ENCODE measurements at regions not wholly inside any gene's neighbourhood (a gene's known extent, or its start where the extent isn't known, plus 50 kb on each side); places are given as distances from the start of the nearest gene placed in this dataset.

- TF ChIP-seq CTCF (conservative IDR thresholded peaks at IDR 0.05; ENCODE audit: low read depth, low read length): no peak
- DNase-seq (ENCODE audit: low read depth): no peak
- H3K4me3 ChIP-seq (ENCODE audit: low read depth, low read length): no peak overlapping the region
Observed at GRCh38 chr19:27738569-27739193, 1474.3 kb downstream of the UQCRFS1 start.

GRCh38 chr19:27736225-27736624 lies 1476.7 kb downstream of the UQCRFS1 start:
- H3K4me3 ChIP-seq (ENCODE audit: low read depth, low read length): no peak overlapping the region
- no peak for DNase-seq (ENCODE audit: low read depth)
- no peak for TF ChIP-seq CTCF (conservative IDR thresholded peaks at IDR 0.05; ENCODE audit: low read depth, low read length)

DNA sequence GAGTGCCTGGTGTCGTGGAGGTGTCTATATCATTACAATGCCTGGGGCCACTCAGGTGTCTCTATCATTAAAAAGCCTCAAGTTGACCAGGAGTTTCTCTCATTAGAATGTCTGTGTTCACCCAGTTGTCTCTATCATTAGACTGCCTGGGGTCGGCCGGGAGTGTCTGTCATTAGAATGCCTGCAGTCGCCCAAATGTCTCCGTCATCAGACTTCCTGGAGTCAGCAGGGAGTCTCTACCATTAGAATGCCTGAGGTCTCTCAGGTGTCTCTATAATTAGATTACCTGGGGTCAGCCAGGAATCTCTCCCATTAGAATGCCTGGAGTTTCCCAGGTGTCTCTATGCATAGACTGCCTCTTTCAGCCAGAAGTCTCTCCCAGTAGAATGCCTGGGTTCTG lies 1477.6 kb downstream of the UQCRFS1 start:
- no peak for TF ChIP-seq CTCF (conservative IDR thresholded peaks at IDR 0.05; ENCODE audit: low read depth, low read length)
- no peak for DNase-seq (ENCODE audit: low read depth)
- H3K4me3 ChIP-seq (ENCODE audit: low read depth, low read length): no peak overlapping the region

DNA sequence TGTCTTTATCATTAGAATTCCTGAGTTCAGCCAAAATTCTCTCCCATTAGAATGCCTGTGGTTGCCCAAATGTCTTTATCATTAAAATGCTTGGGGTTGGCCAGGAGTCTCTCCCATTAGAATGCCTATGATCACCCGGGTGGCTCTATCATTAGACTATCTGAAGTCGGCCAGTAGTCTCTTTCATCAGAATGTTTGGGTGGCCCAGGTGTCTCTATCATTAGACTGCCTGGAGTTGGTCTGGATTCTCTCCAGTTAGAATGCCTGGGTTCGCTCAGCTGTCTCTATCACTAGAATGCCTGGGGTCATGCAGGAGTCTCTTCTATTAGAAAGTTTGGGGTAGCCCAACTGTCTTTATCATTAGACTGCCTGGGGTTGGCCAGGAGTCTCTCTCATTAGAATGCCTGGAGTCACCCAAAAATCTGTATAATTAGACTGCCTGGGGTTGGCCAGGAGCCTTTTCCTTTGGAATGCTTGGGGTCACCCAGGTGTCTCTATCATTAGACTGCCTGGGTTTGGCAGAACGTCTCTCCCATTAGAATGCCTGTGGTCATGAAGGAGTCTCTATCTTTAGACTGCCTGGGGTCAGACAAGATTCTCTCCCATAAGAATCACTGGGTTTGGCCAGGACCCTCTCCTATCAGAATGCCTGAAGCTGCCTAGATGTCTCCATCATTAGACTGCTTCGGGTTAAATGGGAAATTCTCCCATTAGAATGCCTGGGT lies 1478.3 kb downstream of the UQCRFS1 start:
- no peak for TF ChIP-seq CTCF (conservative IDR thresholded peaks at IDR 0.05; ENCODE audit: low read depth, low read length)
- no peak overlapping the region for H3K4me3 ChIP-seq (ENCODE audit: low read depth, low read length)
- DNase-seq (ENCODE audit: low read depth): no peak

- H3K4me3 ChIP-seq (ENCODE audit: low read depth, low read length): no peak overlapping the region
- no peak for TF ChIP-seq CTCF (conservative IDR thresholded peaks at IDR 0.05; ENCODE audit: low read depth, low read length)
- no peak for DNase-seq (ENCODE audit: low read depth)
Observed at GRCh38 chr19:27733551-27734266, 1479.2 kb downstream of the UQCRFS1 start.

DNA sequence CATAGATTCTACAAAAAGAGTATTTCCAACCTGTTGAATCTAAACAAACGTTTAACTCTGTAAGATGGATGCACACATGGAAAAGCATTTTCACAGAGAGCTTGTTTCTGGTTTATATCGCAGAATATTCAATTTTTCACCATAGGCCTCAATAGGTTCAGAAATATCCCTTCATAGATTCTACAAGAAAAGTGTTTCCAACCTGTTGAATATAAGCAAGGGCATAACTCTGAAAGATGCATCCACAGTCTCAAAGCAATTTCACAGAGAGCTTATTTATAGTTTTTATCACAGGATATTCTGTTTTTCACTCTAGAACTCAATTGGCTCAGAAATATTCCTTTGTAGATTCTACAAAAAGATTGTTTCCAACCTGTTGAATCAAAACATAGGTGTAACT lies 1483.6 kb downstream of the UQCRFS1 start:
- no peak for TF ChIP-seq CTCF (conservative IDR thresholded peaks at IDR 0.05; ENCODE audit: low read depth, low read length)
- no peak for DNase-seq (ENCODE audit: low read depth)
- H3K4me3 ChIP-seq (ENCODE audit: low read depth, low read length): no peak overlapping the region

Measured in choroid plexus epithelial cell (primary cell).